ENCODE measurements at regions not wholly inside any gene's neighbourhood (a gene's known extent, or its start where the extent isn't known, plus 50 kb on each side); places are given as distances from the start of the nearest gene placed in this dataset.

GRCh38 chr4:54495091-54495490 lies 162.7 kb upstream of the KIT start:
- DNase-seq (no peak), ATAC-seq (replicated peaks) (no peak)
- Mint-ChIP-seq H3K27ac (no peak overlapping the region), H3K36me3 (no peaks in the 10 kb centered on the region), H3K27me3 (no peaks in the 10 kb centered on the region), H3K4me3 (no peak overlapping the region), H3K9me3 (peaks cover 0 to 2% of the 10 kb centered on the region in 2 donors), H3K4me1 (no peaks in the 10 kb centered on the region)

GRCh38 chr4:54495641-54496040 lies 162.1 kb upstream of the KIT start:
- no peaks in the 10 kb centered on the region for H3K27me3 Mint-ChIP-seq
- H3K9me3 Mint-ChIP-seq = peaks cover 0 to 2% of the 10 kb centered on the region in 2 donors
- DNase-seq = no peak
- H3K4me1 Mint-ChIP-seq = no peaks in the 10 kb centered on the region
- no peak for ATAC-seq (replicated peaks)
- no peak overlapping the region for H3K4me3 Mint-ChIP-seq
- no peak overlapping the region for H3K27ac Mint-ChIP-seq
- no peaks in the 10 kb centered on the region for H3K36me3 Mint-ChIP-seq

GRCh38 chr4:54496412-54496811 lies 161.3 kb upstream of the KIT start:
- no peaks in the 10 kb centered on the region for H3K4me1 Mint-ChIP-seq
- peaks cover 0 to 2% of the 10 kb centered on the region in 2 donors for H3K9me3 Mint-ChIP-seq
- no peak overlapping the region for H3K4me3 Mint-ChIP-seq
- H3K36me3 Mint-ChIP-seq = no peaks in the 10 kb centered on the region
- H3K27ac Mint-ChIP-seq = no peak overlapping the region
- ATAC-seq (replicated peaks) (no peak), DNase-seq (no peak)
- H3K27me3 Mint-ChIP-seq = no peaks in the 10 kb centered on the region

- DNase-seq = no peak
- no peak overlapping the region for H3K27ac Mint-ChIP-seq
- H3K36me3 Mint-ChIP-seq = no peaks in the 10 kb centered on the region
- no peaks in the 10 kb centered on the region for H3K9me3 Mint-ChIP-seq
- no peaks in the 10 kb centered on the region for H3K27me3 Mint-ChIP-seq
- ATAC-seq (replicated peaks) = no peak
- H3K4me1 Mint-ChIP-seq = no peaks in the 10 kb centered on the region
- H3K4me3 Mint-ChIP-seq = no peak overlapping the region
These were observed 159.8 kb upstream of the KIT start for GRCh38 chr4:54497947-54498346.

GRCh38 chr4:54498661-54499111 lies 159.1 kb upstream of the KIT start:
- Mint-ChIP-seq H3K9me3 (no peaks in the 10 kb centered on the region), H3K4me3 (no peak overlapping the region), H3K27ac (no peak overlapping the region), H3K27me3 (no peaks in the 10 kb centered on the region), H3K36me3 (no peaks in the 10 kb centered on the region), H3K4me1 (no peaks in the 10 kb centered on the region)
- DNase-seq = no peak
- no peak for ATAC-seq (replicated peaks)

GRCh38 chr4:54499308-54500074 lies 158.3 kb upstream of the KIT start:
- no peaks in the 10 kb centered on the region for H3K36me3 Mint-ChIP-seq
- H3K4me1 Mint-ChIP-seq = no peaks in the 10 kb centered on the region
- no peaks in the 10 kb centered on the region for H3K27me3 Mint-ChIP-seq
- no peak for DNase-seq
- no peaks in the 10 kb centered on the region for H3K9me3 Mint-ChIP-seq
- H3K27ac Mint-ChIP-seq = no peak overlapping the region
- H3K4me3 Mint-ChIP-seq = no peak overlapping the region
- ATAC-seq (replicated peaks) = no peak

- Mint-ChIP-seq H3K4me3 (no peak overlapping the region), H3K27ac (no peak overlapping the region), H3K36me3 (no peaks in the 10 kb centered on the region), H3K9me3 (peaks cover 0 to 5% of the 10 kb centered on the region in 2 donors), H3K4me1 (no peaks in the 10 kb centered on the region), H3K27me3 (no peaks in the 10 kb centered on the region)
- ATAC-seq (replicated peaks) (no peak), DNase-seq (no peak)
These were observed 152.4 kb upstream of the KIT start for GRCh38 chr4:54505362-54505761.

- Mint-ChIP-seq H3K9me3 (peaks cover 0 to 5% of the 10 kb centered on the region in 2 donors), H3K27ac (no peak overlapping the region), H3K27me3 (no peaks in the 10 kb centered on the region), H3K4me1 (no peaks in the 10 kb centered on the region), H3K4me3 (no peak overlapping the region), H3K36me3 (no peaks in the 10 kb centered on the region)
- DNase-seq (no peak), ATAC-seq (replicated peaks) (no peak)
These were observed 151.8 kb upstream of the KIT start for GRCh38 chr4:54505996-54506395.

GRCh38 chr4:54509057-54509456 lies 148.7 kb upstream of the KIT start:
- Mint-ChIP-seq H3K36me3 (no peaks in the 10 kb centered on the region), H3K4me1 (no peaks in the 10 kb centered on the region), H3K9me3 (peaks cover 0 to 5% of the 10 kb centered on the region in 2 donors), H3K27me3 (no peaks in the 10 kb centered on the region), H3K4me3 (no peak overlapping the region), H3K27ac (no peak overlapping the region)
- no peak for ATAC-seq (replicated peaks)
- no peak for DNase-seq

GRCh38 chr4:54513204-54513603 lies 144.6 kb upstream of the KIT start:
- no peak overlapping the region for H3K27ac Mint-ChIP-seq
- H3K9me3 Mint-ChIP-seq = no peaks in the 10 kb centered on the region
- H3K27me3 Mint-ChIP-seq = no peaks in the 10 kb centered on the region
- no peak for DNase-seq
- H3K36me3 Mint-ChIP-seq = no peaks in the 10 kb centered on the region
- no peak for ATAC-seq (replicated peaks)
- H3K4me1 Mint-ChIP-seq = no peaks in the 10 kb centered on the region
- no peak overlapping the region for H3K4me3 Mint-ChIP-seq

GRCh38 chr4:54513741-54514140 lies 144.0 kb upstream of the KIT start:
- Mint-ChIP-seq H3K4me3 (no peak overlapping the region), H3K36me3 (no peaks in the 10 kb centered on the region), H3K9me3 (no peaks in the 10 kb centered on the region), H3K27me3 (no peaks in the 10 kb centered on the region), H3K4me1 (no peaks in the 10 kb centered on the region), H3K27ac (no peak overlapping the region)
- DNase-seq (no peak), ATAC-seq (replicated peaks) (peak in 1 of 2 donors; percentile 31)

GRCh38 chr4:54516556-54517215 lies 141.1 kb upstream of the KIT start:
- no peaks in the 10 kb centered on the region for H3K9me3 Mint-ChIP-seq

GRCh38 chr4:54517781-54518444 lies 139.8 kb upstream of the KIT start:
- H3K9me3 Mint-ChIP-seq = peaks cover 0 to under 1% of the 10 kb centered on the region in 2 donors
- H3K4me3 Mint-ChIP-seq = no peak overlapping the region
- H3K36me3 Mint-ChIP-seq = no peaks in the 10 kb centered on the region
- ATAC-seq (replicated peaks) = no peak
- no peaks in the 10 kb centered on the region for H3K4me1 Mint-ChIP-seq
- no peaks in the 10 kb centered on the region for H3K27me3 Mint-ChIP-seq
- no peak overlapping the region for H3K27ac Mint-ChIP-seq
- DNase-seq = no peak

More at GRCh38 chr4:54516556-54517215, 141.1 kb upstream of the KIT start:
- Mint-ChIP-seq H3K27me3 (no peaks in the 10 kb centered on the region), H3K27ac (no peak overlapping the region), H3K36me3 (no peaks in the 10 kb centered on the region), H3K4me1 (no peaks in the 10 kb centered on the region), H3K4me3 (no peak overlapping the region)
- DNase-seq (no peak), ATAC-seq (replicated peaks) (no peak)

GRCh38 chr4:54525602-54526001 lies 132.2 kb upstream of the KIT start:
- Mint-ChIP-seq H3K27ac (no peak overlapping the region), H3K9me3 (peaks cover 0 to 5% of the 10 kb centered on the region in 2 donors)
- DNase-seq = no peak

GRCh38 chr4:54526560-54526959 lies 131.2 kb upstream of the KIT start:
- H3K27ac Mint-ChIP-seq = no peak overlapping the region
- H3K4me1 Mint-ChIP-seq = no peaks in the 10 kb centered on the region
- H3K9me3 Mint-ChIP-seq = peaks cover 0 to 5% of the 10 kb centered on the region in 2 donors
- no peaks in the 10 kb centered on the region for H3K36me3 Mint-ChIP-seq
- ATAC-seq (replicated peaks) (no peak), DNase-seq (no peak)
- H3K27me3 Mint-ChIP-seq = peaks cover 0 to 5% of the 10 kb centered on the region in 2 donors
- H3K4me3 Mint-ChIP-seq = no peak overlapping the region

More at GRCh38 chr4:54525602-54526001, 132.2 kb upstream of the KIT start:
- no peak for ATAC-seq (replicated peaks)
- Mint-ChIP-seq H3K36me3 (no peaks in the 10 kb centered on the region), H3K4me3 (no peak overlapping the region), H3K4me1 (no peaks in the 10 kb centered on the region), H3K27me3 (peaks cover 0 to 5% of the 10 kb centered on the region in 2 donors)

Data from stimulated activated naive B cell treated with anti-CD40 and anti-IgM and Interleukin-4, amounts not matched to agents 10 μg/mL and 1 μg/mL and 100 μg/mL, for 72 hours (primary cell).